HCT116 (cell line): ENCODE measurements at regions not wholly inside any gene's neighbourhood (a gene's known extent, or its start where the extent isn't known, plus 50 kb on each side); places are given as distances from the start of the nearest gene placed in this dataset.

Experiments
- EGR1 ChIP-seq: IDR thresholded peaks from 2 replicates; pipeline ENCODE4 v1.6.1; 2012; ENCODE audit warnings: low read depth
- EZH2phosphoT487 ChIP-seq: fragments of 200-600 bp; IDR thresholded peaks from 2 replicates; pipeline ENCODE4 v1.6.1; 2018; ENCODE audit warnings: antibody characterized with exemption, borderline replicate concordance
- POLR2A ChIP-seq: IDR thresholded peaks from 2 replicates; pipeline ENCODE4 v1.7.0; 2011; ENCODE audit warnings: borderline replicate concordance; ENCODE audit not compliant: insufficient read depth, insufficient read length; ENCODE audit errors: extremely low read depth
- POLR2AphosphoS5 ChIP-seq: IDR thresholded peaks from 2 replicates; pipeline ENCODE4 v1.6.1; 2011; ENCODE audit warnings: mild to moderate bottlenecking, low read depth, low read length, moderate library complexity
- TCF7L2 ChIP-seq: IDR thresholded peaks from 2 replicates; pipeline ENCODE4 v1.7.0; 2011; ENCODE audit warnings: borderline replicate concordance, inconsistent platforms; ENCODE audit not compliant: insufficient read depth, insufficient read length; ENCODE audit errors: extremely low read depth
- TF ChIP-seq, protein P1 (sequence below), 3 experiments: fragments of 200-600 bp in 1 of 3; sonication (generic) in 1 of 3; IDR thresholded peaks in 2 of 3; conservative IDR thresholded peaks in 1 of 3; 2 replicates each; pipeline ENCODE4 v1.5.1; 2012 to 2017; ENCODE audit warnings: low read depth in 2 of 3, low read length in 2 of 3, antibody characterized with exemption in 1 of 3, borderline replicate concordance in 1 of 3, control low read depth in 1 of 3, mild to moderate bottlenecking in 1 of 3, mixed read lengths in 1 of 3, mixed run types in 1 of 3, moderate library complexity in 1 of 3; ENCODE audit not compliant: insufficient read depth in 1 of 3

DNA sequence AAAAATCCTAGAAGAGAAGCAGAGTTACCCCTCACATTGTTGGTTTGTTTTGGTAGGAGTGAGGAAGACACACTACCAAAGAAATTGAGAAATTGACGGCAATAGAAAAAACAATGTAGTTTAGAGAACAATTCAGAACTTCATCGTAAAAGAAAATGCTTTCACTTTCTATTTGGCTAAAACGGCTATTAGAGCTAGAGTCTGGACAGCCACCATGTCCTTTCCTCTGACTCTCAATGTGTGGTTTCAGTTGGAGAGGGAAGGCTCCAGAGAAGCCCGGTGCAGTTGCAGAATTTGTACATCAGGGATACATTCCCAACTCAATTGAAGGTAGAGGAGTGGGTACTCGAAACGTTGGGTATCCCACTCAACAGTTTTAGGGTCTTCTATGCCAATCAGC lies 535.3 kb downstream of the GALC start:
- TF ChIP-seq EGR1 (no peak), TCF7L2 (no peak), POLR2A (no peak), POLR2AphosphoS5 (no peak), EZH2phosphoT487 (no peak)
- TF ChIP-seq, protein P1, sequence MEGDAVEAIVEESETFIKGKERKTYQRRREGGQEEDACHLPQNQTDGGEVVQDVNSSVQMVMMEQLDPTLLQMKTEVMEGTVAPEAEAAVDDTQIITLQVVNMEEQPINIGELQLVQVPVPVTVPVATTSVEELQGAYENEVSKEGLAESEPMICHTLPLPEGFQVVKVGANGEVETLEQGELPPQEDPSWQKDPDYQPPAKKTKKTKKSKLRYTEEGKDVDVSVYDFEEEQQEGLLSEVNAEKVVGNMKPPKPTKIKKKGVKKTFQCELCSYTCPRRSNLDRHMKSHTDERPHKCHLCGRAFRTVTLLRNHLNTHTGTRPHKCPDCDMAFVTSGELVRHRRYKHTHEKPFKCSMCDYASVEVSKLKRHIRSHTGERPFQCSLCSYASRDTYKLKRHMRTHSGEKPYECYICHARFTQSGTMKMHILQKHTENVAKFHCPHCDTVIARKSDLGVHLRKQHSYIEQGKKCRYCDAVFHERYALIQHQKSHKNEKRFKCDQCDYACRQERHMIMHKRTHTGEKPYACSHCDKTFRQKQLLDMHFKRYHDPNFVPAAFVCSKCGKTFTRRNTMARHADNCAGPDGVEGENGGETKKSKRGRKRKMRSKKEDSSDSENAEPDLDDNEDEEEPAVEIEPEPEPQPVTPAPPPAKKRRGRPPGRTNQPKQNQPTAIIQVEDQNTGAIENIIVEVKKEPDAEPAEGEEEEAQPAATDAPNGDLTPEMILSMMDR (IDR thresholded peaks at IDR 0.05 in 2 of 3, conservative IDR thresholded peaks at IDR 0.05 in 1 of 3; ENCODE audit: borderline replicate concordance in 1 of 3, insufficient read depth in 1 of 3, low read depth in 2 of 3, low read length in 2 of 3): no peak
